HL-60 (cell line): ENCODE measurements at regions not wholly inside any gene's neighbourhood (a gene's known extent, or its start where the extent isn't known, plus 50 kb on each side); places are given as distances from the start of the nearest gene placed in this dataset.

ENCODE experiments used
- DNase-seq, 2 experiments: peaks; one replicate each; pipeline ENCODE4 v3.0.0-alpha.2; 2010 to 2020; ENCODE audit warnings: low read depth in 1 of 2, low spot score in 1 of 2
- H3K27ac ChIP-seq: fragments of 250-450 bp; sonication (Bioruptor Pico); replicated peaks from 2 replicates; pipeline ENCODE4 v1.5.1; 2020; ENCODE audit warnings: mild to moderate bottlenecking, moderate library complexity
- H3K27me3 ChIP-seq: fragments of 250-450 bp; sonication (Bioruptor Pico); 2 replicates; pipeline ENCODE4 v1.5.1; 2021; ENCODE audit warnings: mild to moderate bottlenecking, moderate library complexity; ENCODE audit not compliant: insufficient read depth, poor library complexity, severe bottlenecking
- H3K4me3 ChIP-seq: replicated peaks from 2 replicates; pipeline ENCODE4 v1.5.1; 2011; ENCODE audit warnings: mild to moderate bottlenecking, control low read depth, low read length; ENCODE audit not compliant: insufficient read depth
- GABPA ChIP-seq: IDR thresholded peaks from 2 replicates; pipeline ENCODE4 v1.6.1; 2012; ENCODE audit warnings: low read depth
- POLR2AphosphoS5 ChIP-seq: IDR thresholded peaks from 2 replicates; pipeline ENCODE4 v1.6.1; 2012; ENCODE audit warnings: low read depth
- REST ChIP-seq: IDR thresholded peaks from 2 replicates; pipeline ENCODE4 v1.6.1; 2012; ENCODE audit warnings: low read depth; ENCODE audit not compliant: insufficient replicate concordance
- SPI1 ChIP-seq: IDR thresholded peaks from 2 replicates; pipeline ENCODE4 v1.6.1; 2012; ENCODE audit warnings: low read depth, mild to moderate bottlenecking, borderline replicate concordance
- TF ChIP-seq, protein P1 (sequence below): IDR thresholded peaks from one replicate; pipeline ENCODE4 v1.5.1; 2011; ENCODE audit warnings: low read length, control low read depth, inconsistent platforms; ENCODE audit not compliant: insufficient read depth

GRCh38 chr15:47997195-47998080 is 123.4 kb upstream of the SLC24A5 start:
- no peaks in the 10 kb centered on the region for H3K27me3 ChIP-seq
- H3K27ac ChIP-seq = no peak overlapping the region
- no peak overlapping the region for H3K4me3 ChIP-seq
- no peak for DNase-seq
- TF ChIP-seq POLR2AphosphoS5 = no peak
- no peak for TF ChIP-seq REST
- TF ChIP-seq SPI1 = no peak
- TF ChIP-seq, protein P1, sequence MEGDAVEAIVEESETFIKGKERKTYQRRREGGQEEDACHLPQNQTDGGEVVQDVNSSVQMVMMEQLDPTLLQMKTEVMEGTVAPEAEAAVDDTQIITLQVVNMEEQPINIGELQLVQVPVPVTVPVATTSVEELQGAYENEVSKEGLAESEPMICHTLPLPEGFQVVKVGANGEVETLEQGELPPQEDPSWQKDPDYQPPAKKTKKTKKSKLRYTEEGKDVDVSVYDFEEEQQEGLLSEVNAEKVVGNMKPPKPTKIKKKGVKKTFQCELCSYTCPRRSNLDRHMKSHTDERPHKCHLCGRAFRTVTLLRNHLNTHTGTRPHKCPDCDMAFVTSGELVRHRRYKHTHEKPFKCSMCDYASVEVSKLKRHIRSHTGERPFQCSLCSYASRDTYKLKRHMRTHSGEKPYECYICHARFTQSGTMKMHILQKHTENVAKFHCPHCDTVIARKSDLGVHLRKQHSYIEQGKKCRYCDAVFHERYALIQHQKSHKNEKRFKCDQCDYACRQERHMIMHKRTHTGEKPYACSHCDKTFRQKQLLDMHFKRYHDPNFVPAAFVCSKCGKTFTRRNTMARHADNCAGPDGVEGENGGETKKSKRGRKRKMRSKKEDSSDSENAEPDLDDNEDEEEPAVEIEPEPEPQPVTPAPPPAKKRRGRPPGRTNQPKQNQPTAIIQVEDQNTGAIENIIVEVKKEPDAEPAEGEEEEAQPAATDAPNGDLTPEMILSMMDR = no peak
- no peak for TF ChIP-seq GABPA

- Histone ChIP-seq H3K27ac (no peak overlapping the region), H3K4me3 (no peak overlapping the region), H3K27me3 (no peaks in the 10 kb centered on the region)
- no peak for TF ChIP-seq GABPA
- TF ChIP-seq, protein P1 = no peak
- no peak for TF ChIP-seq SPI1
- no peak for TF ChIP-seq REST
- TF ChIP-seq POLR2AphosphoS5 = no peak
- peak; percentile 7 to 85 for DNase-seq
These were observed 122.2 kb upstream of the SLC24A5 start for GRCh38 chr15:47998619-47999019.

GRCh38 chr15:48001393-48002039 is 119.3 kb upstream of the SLC24A5 start:
- Histone ChIP-seq H3K27me3 (no peaks in the 10 kb centered on the region), H3K4me3 (no peak overlapping the region), H3K27ac (0 out of 2 replicates have a peak overlapping the region, but pooled peaks have one; percentile 5)
- TF ChIP-seq REST = peak; percentile 62
- TF ChIP-seq SPI1 = peak; percentile 64; the same call in 1 of the 2 replicates
- TF ChIP-seq GABPA = no peak
- peak; percentile 33 to 46 for DNase-seq
